WERI-Rb-1 (cell line): ENCODE measurements at regions not wholly inside any gene's neighbourhood (a gene's known extent, or its start where the extent isn't known, plus 50 kb on each side); places are given as distances from the start of the nearest gene placed in this dataset.

Source experiments
- DNase-seq: peaks from one replicate; pipeline ENCODE4 v3.0.0-alpha.2; 2020
- H3K27ac ChIP-seq: fragments of 250-450 bp; sonication (Bioruptor Pico); 2 replicates; pipeline ENCODE4 v1.5.1; 2020; ENCODE audit warnings: mild to moderate bottlenecking, moderate library complexity
- H3K27me3 ChIP-seq: fragments of 250-450 bp; sonication (Bioruptor Pico); 2 replicates; pipeline ENCODE4 v1.5.1; 2021; ENCODE audit warnings: mild to moderate bottlenecking, low read depth, moderate library complexity; ENCODE audit not compliant: insufficient read depth, severe bottlenecking
- H3K36me3 ChIP-seq: fragments of 250-450 bp; sonication (Bioruptor Pico); 2 replicates; pipeline ENCODE4 v1.5.1; 2020; ENCODE audit warnings: mild to moderate bottlenecking, moderate library complexity
- H3K4me3 ChIP-seq: 2 replicates; pipeline ENCODE4 v1.5.1; 2011; ENCODE audit warnings: low read depth, mild to moderate bottlenecking, control low read depth, low read length
- H3K9me3 ChIP-seq: fragments of 250-450 bp; sonication (Bioruptor Pico); 2 replicates; pipeline ENCODE4 v1.5.1; 2021; ENCODE audit warnings: mild to moderate bottlenecking, moderate library complexity; ENCODE audit not compliant: severe bottlenecking
- TF ChIP-seq, protein P1 (sequence below): IDR thresholded peaks from 2 replicates; pipeline ENCODE4 v1.5.1; 2011; ENCODE audit warnings: low read depth, mild to moderate bottlenecking, control low read depth, inconsistent platforms, low read length

- H3K27me3 ChIP-seq, result peaks cover 70% of the 10 kb centered on the region
- TF ChIP-seq, protein P1, sequence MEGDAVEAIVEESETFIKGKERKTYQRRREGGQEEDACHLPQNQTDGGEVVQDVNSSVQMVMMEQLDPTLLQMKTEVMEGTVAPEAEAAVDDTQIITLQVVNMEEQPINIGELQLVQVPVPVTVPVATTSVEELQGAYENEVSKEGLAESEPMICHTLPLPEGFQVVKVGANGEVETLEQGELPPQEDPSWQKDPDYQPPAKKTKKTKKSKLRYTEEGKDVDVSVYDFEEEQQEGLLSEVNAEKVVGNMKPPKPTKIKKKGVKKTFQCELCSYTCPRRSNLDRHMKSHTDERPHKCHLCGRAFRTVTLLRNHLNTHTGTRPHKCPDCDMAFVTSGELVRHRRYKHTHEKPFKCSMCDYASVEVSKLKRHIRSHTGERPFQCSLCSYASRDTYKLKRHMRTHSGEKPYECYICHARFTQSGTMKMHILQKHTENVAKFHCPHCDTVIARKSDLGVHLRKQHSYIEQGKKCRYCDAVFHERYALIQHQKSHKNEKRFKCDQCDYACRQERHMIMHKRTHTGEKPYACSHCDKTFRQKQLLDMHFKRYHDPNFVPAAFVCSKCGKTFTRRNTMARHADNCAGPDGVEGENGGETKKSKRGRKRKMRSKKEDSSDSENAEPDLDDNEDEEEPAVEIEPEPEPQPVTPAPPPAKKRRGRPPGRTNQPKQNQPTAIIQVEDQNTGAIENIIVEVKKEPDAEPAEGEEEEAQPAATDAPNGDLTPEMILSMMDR, result no peak
- no peaks in the 10 kb centered on the region for H3K9me3 ChIP-seq
- no peak overlapping the region for H3K27ac ChIP-seq
- H3K4me3 ChIP-seq, result no peak overlapping the region
- DNase-seq, result no peak
- H3K36me3 ChIP-seq, result no peaks in the 10 kb centered on the region
These were observed 310.4 kb upstream of the NT5C1B start for GRCh38 chr2:18899725-18900124.

GRCh38 chr2:18898271-18898670 lies 308.9 kb upstream of the NT5C1B start:
- TF ChIP-seq, protein P1, result no peak
- peaks cover 65% of the 10 kb centered on the region for H3K27me3 ChIP-seq

DNA sequence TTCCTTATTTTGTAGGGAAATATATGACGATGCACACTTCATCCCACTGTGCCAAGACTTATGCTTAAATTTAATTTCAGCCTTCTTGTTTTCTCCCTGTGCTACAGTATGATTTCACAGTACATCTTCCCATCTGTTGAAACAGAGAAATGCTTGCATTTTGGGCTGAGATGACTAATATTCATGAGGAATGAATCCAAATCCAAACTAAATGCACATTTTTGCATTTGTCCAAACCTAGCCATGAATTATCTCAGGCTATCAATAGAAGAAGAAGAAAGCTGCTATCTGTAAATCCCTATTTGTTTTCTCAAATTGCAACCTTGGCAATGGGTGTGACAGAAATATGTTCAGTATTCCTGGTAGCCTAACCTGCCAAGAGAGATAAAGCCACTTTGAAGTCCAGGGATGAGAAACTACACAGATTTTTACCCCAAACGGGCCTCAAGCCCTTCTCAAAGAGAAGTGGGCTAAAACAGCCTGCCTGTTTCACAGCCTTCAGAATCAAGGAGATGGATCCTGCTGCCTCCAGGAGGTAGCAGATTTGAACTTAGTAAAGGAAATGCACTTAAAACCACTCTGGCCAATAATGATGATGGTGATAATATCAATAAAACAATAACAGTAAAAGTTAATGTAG lies 306.9 kb upstream of the NT5C1B start:
- DNase-seq, result no peak
- H3K9me3 ChIP-seq, result no peaks in the 10 kb centered on the region
- H3K27me3 ChIP-seq, result peaks cover 60% of the 10 kb centered on the region
- TF ChIP-seq, protein P1, result no peak
- no peak overlapping the region for H3K27ac ChIP-seq
- no peak overlapping the region for H3K4me3 ChIP-seq
- no peaks in the 10 kb centered on the region for H3K36me3 ChIP-seq

More at GRCh38 chr2:18898271-18898670, 308.9 kb upstream of the NT5C1B start:
- Histone ChIP-seq H3K27ac (no peak overlapping the region), H3K9me3 (no peaks in the 10 kb centered on the region), H3K36me3 (no peaks in the 10 kb centered on the region), H3K4me3 (no peak overlapping the region)
- DNase-seq, result no peak

- no peaks in the 10 kb centered on the region for H3K9me3 ChIP-seq
- no peaks in the 10 kb centered on the region for H3K36me3 ChIP-seq
- no peak overlapping the region for H3K27ac ChIP-seq
- H3K27me3 ChIP-seq, result peaks cover 58% of the 10 kb centered on the region
- TF ChIP-seq, protein P1, result no peak
- no peak overlapping the region for H3K4me3 ChIP-seq
- no peak for DNase-seq
These were observed 302.4 kb upstream of the NT5C1B start for GRCh38 chr2:18891600-18892345.

DNA sequence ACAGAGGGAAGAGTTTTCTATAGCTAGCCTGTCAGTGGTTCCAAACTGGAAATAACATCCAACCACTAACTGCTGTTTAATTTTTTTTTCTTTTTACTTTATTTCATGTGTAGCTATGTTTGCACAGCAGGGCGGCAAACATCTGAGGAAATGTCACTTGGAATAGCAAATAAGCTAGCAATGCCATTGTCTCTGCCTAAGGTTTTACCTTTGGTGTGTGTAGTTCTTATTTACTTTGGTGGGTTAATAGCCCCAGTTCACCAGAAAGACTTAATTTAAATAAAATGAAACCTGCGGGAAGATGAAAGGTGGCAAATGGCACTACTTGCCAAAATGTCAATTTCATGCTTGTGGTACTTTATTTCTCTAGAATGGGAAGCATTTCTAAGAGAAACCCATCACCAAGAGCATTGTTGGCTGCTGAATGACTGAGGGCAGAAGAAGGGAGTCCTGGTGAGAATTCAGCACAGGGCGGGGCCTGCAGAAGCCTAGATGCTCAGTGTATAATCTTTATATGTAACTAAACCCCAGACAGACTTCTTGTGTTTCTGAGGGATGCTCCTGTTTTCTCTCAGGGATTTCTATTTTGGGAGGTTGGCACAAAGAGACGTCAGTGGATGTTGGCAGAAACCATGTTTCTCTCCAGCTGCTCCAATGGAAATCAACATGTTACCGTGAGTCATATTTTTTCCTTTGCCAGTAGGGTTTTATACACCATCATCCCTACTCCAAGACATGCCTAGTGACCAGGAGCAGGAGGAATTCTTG lies 300.4 kb upstream of the NT5C1B start:
- no peak overlapping the region for H3K27ac ChIP-seq
- H3K4me3 ChIP-seq, result no peak overlapping the region
- no peaks in the 10 kb centered on the region for H3K9me3 ChIP-seq
- DNase-seq, result no peak
- peaks cover 54% of the 10 kb centered on the region for H3K27me3 ChIP-seq
- TF ChIP-seq, protein P1, result no peak
- H3K36me3 ChIP-seq, result no peaks in the 10 kb centered on the region
